Stimulated activated CD4-positive, alpha-beta T cell treated with anti-CD3 and anti-CD28 coated beads, Interleukin-12 subunit alpha, Interleukin-12 subunit beta, amount 100 ng/mL, for 48 hours (primary cell): ENCODE measurements at regions not wholly inside any gene's neighbourhood (a gene's known extent, or its start where the extent isn't known, plus 50 kb on each side); places are given as distances from the start of the nearest gene placed in this dataset.

Experiments used
- DNase-seq, 3 donors: peaks; one replicate each; pipeline ENCODE4 v3.0.0-alpha.2; 2020; ENCODE audit warnings: low read depth in 2 of 3, low spot score in 1 of 3

DNA sequence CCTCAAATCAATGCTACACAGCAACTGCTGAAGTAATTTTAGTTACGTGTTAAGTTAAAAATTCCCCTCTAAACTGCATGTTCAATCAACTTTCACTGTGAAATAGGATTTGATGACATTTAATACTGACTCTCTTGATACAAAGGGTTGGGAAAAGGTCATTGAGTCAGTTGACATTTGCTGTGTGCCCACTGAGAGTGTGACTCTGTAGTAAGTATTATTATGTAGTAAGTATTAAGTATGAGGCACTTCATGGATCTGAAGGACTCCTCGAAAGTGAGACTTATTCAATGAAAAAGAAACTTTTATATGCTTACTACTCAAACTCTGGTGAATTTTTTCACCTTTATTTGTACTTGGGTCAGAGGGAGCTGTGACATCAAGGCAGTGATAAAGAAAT lies 83.1 kb upstream of the S1PR1 start:
- no peak for DNase-seq

DNA sequence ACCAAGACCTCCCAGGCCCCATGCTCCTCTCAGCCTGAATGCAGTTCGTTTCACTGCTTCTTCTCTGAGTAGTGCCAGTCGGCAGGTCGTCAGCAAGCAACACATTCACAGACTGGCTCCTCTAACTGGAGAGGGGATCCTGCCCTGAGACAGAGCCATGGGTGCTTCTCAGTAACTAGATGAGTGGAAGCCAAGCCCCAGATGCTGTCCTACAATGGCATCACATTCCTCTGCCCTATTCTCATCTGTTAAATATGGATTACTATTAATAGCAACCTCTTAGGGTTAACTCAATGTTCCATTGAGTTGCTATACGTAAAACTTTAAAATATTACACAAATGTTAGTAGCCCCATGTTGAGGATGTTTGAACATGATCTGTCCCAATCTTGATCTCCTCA lies 84.2 kb upstream of the S1PR1 start:
- no peak for DNase-seq

DNA sequence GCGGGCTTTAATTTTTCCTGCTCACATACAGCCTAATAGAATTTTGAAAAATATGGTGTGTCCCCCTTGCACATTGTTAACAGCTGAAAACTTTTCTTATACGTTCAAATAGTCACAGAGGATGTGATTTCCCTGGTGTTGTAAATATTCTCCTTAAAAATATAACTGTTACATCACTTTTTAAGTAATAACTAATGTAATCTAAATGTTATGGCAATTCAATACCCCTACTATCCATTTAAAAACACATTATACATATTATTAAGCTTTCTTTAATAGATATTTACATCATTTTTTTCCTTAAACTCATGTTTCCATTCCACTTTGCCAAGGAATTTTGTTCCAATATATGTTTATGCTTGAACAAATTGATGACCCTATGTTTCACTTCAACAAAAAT lies 85.5 kb upstream of the S1PR1 start:
- no peak for DNase-seq

DNA sequence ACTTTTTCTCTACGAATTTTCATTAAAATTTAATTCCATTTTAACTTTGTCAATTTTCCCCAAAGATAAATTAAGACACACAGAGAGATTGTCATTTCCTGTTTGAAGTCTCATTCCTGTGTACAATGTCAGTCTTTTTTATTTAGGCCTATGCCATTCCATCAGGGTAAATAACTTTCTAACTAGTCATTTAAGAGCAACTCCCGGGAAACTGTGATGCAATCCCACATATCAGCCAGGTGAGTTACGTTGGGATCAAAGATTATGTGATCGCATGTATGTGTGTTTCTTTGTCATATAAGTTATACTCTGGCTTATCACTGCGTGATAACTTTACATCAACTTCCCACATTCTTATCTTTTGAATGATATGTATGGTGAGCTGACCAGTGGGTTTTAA lies 86.1 kb upstream of the S1PR1 start:
- no peak for DNase-seq

DNA sequence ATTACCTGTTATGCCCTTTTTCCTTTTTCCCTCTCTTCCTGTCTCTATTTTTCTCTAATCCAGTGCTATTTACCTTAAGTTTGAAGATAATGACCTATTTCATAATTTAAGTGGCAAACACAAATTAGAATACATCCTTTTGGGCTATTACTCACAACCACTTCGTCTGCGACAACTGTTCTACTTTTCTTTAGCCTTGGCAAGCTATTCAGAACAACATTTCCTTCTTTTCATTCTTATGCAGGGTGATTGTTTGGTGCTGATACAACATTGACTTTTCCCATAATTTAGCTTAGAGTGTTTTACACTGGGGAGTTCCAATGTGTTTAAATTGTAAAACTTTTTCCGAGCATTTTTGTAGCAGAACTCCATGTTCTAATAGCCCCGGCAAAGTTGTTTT lies 86.6 kb upstream of the S1PR1 start:
- DNase-seq = no peak

DNA sequence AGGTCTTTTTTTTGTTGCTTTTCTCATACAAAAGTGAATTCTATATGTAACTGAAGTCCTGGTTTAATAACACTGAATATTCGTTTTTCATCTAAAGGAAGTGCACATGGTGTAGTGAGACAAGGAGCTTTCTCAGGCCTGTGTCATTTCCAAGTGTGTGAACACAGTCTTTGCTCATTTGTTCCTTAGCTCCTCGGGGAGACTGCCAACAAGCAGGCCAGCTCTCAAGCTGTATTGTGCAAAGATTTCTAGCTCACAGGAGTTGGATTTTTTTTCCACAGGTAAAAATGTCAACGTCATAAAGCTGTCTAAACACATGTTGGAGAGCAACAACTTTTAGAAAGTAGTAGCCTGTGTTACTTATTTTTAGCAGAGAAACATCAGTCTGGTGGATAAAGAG lies 87.8 kb upstream of the S1PR1 start:
- no peak for DNase-seq

DNA sequence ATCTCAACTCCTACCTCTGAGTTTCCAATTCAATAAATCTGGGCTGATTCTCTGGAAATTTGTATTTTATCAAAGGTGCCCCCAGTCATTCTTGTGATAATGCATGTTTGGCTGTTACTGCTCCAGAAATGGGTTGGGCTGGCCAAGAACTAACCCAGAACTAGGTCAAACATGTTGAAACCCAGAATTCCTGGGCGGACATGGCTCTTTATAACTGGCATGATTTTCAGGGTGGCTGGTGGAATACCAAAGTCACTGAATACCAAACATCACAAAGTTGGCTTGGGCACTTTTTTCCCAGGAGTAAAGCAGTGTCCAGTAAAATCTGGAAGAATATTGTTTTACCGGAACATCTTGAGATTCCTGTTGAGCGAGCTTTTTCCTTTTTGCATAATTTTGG lies 89.4 kb upstream of the S1PR1 start:
- DNase-seq = no peak

DNA sequence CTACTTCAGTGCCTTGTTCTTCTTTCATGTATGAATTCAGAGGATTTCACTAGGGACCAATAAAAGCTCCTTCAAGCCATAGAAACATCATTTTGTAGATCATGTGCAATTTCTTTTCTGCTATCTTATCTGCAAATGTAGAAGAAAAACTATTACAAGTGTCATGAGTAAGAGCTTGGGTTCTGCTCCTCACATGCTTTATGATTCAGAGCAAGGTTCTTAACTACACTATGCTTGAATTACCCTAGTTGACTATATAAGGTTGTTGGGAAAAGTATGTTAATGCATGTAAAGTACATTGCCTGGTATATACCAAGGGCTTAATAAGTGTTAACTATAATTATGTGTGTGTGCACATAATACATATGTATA lies 91.4 kb upstream of the S1PR1 start:
- no peak for DNase-seq

DNA sequence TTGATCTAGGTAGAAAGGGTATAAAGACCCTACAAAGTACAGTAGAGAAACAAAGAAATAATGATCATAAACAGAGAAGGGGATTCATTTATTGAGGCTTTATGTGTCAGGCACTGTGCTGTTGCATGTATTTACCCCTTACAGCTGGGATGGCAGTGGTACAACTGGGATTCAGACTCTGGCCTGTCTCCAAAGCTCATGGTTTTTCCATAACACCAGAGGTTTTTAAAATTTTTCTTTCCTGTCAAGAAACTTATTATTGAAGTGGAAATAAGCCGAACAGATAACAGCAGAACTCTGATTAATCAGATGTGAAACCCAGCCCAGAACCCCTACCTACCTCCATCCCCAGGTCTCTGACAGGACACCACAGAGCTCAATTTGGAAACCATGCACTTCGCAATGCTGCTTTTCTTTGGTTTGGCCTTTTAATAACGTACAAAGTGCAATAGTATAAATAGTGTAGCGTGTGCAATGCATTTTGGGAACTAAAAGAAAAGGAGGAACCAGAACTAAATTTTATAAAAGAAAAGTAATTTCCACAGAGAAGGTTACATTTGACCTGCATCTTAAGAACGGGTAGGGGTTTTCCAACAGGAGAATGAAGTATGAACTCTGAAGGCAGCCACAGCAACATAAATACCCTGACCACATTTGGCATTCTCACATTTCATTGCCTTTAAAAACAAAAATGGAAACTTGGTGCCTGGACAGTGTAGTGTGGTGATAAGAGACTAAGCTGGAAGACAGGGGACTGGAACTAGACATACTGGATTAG lies 92.0 kb upstream of the S1PR1 start:
- no peak for DNase-seq

DNA sequence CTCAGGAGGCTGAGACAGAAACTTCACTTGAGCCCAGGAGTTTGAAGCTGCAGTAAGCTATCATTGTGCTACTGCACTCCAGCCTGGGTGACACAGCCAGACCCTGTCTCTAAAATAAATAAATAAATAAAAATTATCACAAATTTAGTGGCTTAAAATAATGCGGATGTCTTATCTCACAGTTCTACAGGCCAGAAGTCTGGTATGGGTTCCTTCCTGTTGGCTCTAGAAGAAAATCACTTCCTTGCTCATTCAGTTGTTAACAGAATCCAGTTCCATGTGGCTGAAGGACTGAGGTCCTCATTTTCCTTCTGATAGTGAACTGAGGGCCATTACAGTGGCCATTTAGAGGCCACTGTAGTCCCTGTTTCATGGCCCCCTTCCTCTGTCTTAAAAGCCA lies 94.6 kb upstream of the S1PR1 start:
- no peak for DNase-seq

DNA sequence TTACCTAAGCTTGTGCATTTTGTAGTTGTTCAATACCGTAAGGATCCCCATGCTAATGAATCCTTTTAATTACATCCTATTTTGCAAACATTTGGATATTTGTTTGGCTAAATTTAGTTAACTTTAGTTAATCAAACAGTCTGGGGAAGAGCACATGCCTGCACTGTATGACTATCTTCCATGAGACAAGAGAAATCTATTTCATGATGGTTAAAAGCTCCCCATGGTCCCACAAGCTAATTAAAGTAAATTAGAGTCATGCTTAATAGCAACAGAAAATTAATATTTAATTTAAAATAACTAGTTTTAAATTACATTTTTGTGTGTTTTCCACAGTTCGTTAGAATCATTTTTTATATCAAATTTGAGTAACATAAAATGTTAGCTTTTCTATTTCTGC lies 95.4 kb upstream of the S1PR1 start:
- DNase-seq = no peak

DNA sequence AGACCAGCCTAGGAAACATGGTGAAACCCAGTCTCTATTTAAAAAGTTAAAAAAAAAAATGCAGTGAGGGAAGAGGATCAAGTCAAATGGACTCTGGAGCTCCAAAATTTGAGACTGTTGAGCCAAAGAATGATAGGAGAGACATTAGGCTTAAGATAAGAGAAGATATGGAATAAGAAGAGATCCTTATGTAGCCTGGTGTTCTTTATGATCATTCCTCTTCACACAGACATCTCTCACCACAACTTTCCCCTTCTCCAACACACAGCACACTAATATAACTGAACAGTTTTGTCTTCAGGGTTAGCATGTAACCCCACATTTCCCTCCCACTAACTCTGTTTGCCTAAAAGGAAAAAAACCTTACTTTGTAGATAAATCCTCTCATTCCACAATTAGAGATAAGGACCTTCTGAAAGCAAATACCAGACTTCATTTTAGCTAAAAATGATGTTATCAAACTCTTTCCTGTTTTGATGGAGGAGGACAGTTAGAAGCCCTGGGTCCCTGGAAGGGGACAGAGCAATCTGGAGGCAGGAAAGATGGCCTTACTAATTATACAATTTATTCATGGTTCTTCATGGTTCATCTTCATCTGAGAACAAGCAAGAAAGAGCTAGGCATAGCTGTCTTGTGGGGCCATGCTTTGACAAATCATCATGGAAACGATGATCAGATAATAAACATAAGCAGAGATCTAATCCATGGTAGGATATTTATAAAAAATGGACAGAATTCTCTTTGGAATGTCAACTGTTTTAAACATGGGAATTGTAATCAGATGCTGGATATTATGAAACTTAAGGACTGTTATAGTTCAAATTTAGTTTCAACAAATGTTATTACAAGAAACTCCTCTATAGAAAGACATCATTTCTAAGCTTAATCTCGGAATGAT lies 96.7 kb upstream of the S1PR1 start:
- DNase-seq = no peak

DNA sequence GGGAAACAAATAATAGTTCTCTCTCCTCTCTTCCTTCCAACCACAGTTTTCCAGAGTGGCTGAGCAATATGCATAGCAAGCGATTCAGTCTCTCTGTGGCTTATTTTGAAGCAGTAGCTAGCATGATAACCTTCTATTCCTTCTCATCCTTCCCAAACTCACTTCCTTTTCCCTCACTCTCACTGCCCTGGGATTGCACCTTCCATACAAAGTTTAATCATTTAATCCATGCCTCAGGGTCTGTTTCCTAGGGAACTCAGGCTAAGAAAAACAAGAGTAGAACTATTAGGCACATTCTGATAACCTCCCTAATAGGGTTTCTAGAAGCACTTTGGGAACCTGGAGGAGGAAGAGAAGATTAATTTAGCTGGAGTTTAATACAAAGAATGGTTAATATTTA lies 97.7 kb upstream of the S1PR1 start:
- no peak for DNase-seq

DNA sequence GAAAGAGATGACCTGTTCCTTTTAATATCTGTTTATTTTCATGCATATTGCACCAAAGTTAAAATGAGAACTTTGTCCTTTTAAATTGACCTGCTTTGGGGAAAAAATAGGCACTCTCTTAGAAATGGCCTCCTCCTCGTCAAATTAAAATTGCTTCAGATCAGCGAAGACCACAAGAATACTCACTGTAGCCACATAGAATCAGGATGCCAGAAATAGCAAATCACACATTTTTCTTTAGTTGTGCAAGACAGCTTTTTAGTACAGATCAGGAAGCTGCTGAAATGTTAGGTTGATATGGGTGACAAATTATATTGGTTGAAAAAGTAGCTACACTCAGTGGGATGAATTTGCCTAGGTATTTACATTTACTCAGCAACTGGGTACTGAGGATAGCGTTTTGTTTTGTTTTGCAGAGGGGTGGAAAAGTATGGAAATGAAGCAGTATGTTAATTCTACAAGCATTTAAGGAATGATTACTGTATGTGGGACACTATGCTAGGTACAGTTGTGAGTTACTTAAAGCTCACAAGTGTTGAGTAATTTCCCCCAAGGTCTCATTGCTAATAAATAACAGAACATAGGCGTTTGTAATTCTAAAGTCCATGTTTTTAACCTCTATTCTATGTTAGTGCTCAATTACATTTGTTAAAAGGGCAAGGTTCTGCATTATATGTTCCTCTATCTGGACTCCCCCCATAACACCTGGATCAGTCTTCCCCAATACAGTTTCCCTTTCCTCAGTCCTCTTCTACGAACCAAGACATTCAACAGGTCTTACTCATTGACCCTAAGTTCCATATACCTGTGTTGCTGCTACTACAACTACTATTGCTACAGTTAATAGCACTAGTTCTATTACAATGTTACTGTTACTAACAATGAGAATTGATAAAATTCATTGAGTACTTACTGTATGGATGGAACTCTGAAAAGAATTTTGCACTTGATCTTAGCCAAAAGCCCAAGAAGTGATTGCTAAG lies 99.4 kb upstream of the S1PR1 start:
- DNase-seq = no peak

DNA sequence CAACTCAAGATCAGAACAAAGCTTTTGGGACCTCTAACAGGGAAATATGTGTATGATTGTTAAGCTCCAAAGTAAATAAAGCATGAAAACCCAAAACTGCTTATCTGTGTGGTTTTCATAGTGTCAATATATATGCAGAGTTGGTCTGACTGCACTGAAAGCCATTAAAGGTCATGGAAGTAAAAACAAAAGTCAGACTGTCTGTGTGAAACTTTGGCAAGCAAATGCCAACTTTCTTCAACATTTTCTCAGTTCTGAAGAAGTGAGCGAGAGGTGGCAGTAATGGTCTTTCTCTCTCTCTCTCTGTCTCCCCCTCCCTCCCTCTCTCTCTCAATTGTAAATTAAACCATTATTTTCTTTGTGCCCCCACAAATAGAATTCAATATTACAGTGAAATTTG lies 100.1 kb upstream of the S1PR1 start:
- DNase-seq = no peak

DNA sequence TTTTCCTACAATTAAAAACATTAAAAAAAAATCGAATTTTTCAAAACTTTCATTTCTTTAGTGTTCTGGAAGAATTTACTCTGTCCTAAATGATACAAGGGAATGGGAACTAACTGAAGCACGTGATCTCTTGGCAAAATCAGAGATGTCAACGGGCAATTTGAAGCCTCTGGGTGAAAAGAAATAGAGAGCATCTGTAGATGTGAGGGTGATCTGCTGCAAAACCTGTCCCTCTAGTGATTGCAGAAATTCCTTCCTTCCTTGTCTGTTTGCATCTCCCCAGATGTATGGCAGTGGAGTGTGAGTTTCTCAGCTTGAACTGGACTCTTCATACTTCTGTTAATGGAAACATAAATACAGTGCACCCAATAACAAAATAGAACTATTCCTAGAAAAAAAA lies 100.5 kb upstream of the S1PR1 start:
- no peak for DNase-seq

DNA sequence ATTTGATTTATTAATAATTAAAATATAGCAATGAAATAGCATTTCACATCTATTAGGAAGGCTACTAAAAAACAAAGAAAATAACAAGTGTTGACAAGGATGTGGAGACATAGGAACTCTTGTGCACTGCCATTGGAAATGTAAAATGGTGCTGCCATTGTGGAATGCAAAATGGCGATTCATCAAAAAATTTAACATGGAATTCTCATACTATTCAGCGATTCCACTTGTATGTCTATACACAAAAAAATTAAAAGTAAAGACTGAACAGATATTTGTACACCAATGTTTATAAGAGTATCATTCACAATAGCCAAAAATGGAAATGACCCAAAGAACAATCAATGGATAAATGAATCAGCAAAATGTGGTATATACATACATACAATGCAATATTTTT lies 101.3 kb upstream of the S1PR1 start:
- DNase-seq = no peak

DNA sequence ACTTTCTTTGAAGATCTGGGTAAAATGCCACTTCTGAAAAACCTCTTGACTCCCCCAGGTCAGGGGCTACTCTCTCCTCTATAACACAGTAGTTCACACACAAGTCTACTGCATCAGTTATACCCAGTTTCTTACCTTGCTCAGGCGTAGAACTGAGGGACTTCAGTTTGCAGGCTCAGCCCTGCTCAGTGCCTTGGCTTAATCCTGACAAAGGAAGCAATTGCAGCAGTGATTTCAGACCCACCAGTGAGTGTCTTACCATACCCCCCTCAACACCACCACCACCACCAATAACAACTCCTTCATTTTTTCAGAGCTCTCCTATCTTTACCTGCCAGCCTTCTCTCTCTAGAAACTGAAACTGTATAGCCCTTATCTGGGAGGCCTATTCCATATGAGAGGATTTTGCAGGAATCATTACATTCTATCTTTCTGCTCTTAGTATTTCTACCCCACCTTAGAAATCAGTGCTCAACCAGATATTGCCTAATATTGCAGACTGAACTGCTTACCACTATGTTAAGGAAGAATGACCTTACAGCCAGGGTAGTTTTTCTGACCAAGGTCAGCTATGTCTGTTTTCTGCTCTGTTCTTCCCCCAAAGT lies 105.5 kb upstream of the S1PR1 start:
- no peak for DNase-seq

DNA sequence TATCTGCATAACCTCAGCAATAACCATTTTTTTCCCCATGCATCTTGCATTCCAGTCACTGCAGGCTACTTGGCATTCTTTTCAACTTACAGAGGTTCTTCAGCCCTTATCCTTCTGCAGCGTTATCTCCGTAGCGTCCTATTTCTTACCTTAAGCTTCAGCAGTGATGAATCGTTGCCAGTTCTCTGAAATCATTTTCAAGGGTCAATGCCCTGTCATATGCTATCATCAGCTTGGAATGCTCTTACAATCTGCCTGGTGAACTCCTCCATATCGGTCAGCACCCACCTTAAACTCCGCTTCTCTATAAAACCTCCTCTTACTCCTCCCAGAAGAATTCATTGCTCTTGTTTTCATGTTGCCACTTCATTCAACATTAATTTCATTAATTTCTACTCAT lies 105.1 kb upstream of the DPH5 start:
- no peak for DNase-seq

DNA sequence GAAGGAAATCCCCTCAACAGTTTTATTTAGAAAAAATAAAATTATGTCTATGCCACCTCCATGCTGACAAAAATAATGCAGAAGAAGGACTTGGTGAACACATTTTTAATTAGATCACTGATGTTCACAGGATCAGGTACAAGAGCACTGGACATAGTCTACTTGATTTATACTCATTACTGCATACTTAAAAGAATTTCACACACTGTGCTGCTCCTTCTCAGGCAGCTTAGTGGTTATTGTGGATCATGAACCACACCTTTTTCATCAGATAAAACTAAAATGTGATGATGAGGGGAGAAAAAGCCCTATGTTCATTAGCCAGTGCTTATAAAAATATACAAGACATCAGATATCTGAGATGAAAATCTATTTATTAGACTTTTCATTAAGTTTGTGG lies 103.3 kb upstream of the DPH5 start:
- DNase-seq = no peak

DNA sequence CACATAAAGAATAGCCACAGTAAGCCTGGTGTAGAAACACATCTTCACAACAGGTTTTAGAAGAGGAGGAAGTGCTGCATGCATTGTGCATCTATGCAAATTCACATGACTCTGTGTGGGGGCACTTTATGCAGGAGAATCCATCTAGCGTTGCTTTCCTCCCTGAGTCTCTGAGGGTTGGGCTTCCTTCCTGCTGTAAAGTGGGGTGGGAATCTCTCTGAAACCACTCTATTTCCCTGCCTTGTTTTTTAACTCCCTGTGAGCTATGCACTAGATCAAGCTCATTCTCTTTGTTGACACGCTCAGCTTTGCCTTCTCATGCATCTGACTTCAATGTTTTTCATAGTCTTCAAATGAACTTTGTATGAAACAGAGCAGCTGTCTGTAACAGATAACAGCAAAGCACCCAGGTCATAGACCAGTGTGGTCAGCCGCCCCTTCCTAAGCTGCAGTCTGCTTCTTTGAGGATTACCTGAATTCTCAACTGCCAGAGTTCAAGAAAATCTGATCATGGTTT lies 102.7 kb upstream of the DPH5 start:
- DNase-seq = no peak
